Mammary epithelial cell (primary cell): ENCODE measurements at regions not wholly inside any gene's neighbourhood (a gene's known extent, or its start where the extent isn't known, plus 50 kb on each side); places are given as distances from the start of the nearest gene placed in this dataset.

Experiments used
- CTCF ChIP-seq, 2 donors: IDR thresholded peaks in 1 of 2; conservative IDR thresholded peaks in 1 of 2; 2 replicates each; pipeline ENCODE4 v1.5.1; 2011 to 2012; ENCODE audit warnings: inconsistent platforms in 2 of 2, low read length in 2 of 2, mild to moderate bottlenecking in 2 of 2, control low read depth in 1 of 2, low read depth in 1 of 2; ENCODE audit not compliant: insufficient read depth in 1 of 2; ENCODE audit errors: extremely low read depth in 1 of 2
- EZH2 ChIP-seq: IDR thresholded peaks from 2 replicates; pipeline ENCODE4 v1.6.1; 2012; ENCODE audit warnings: low read length, inconsistent platforms, borderline replicate concordance

GRCh38 chr5:125814119-125814518 is 609.1 kb upstream of the GRAMD2B start:
- TF ChIP-seq CTCF (conservative IDR thresholded peaks at IDR 0.05 in 1 of 2, IDR thresholded peaks at IDR 0.05 in 1 of 2; ENCODE audit: extremely low read depth in 1 of 2, insufficient read depth in 1 of 2, low read depth in 1 of 2, low read length in 2 of 2): no peak
- TF ChIP-seq EZH2: no peak
